ENCODE measurements at regions not wholly inside any gene's neighbourhood (a gene's known extent, or its start where the extent isn't known, plus 50 kb on each side); places are given as distances from the start of the nearest gene placed in this dataset.

DNA sequence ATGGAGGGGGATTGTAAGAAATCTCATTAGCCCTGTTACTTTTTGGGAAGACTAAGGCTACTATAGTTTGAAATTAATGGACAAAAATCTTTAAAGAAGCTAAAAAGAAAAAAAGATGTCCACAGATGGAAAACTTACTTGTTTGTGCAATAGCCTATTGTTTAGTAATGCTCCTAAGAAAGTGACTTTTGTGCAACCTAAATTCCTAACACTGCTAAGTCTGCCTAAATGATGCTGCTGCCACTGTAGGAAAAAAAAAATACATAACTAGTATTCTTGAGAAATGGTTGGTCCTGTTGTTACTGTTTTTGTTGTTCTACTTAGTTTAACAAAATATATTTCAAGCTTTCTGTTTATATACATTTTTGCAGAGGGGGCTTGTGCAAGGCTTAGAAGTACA is 108.2 kb upstream of the NR3C1 start:
- no peak for DNase-seq (ENCODE audit: low read depth in 4 of 4, low spot score in 2 of 4)

DNA sequence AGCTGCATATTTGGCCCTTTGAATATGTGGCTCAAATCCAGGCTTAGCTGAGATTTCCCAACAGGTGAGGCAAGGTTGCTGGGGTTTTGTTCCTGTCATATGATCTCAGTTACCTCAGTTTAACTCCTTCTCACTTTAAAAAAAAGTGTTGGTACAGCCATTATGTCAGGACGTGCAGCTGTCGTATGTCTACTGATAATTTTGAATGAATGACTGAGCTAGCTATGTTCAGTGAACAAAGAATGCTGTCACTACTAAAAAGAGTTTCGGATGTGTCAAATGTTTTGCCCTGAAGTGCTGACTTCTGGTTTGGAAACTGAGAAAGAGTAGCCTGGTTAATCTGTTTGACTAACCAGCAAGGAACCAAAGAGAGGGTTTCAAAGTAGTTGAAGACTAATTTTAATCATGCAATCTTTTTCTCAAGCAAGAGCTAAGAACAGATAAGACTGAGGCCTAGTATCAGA is 106.3 kb upstream of the NR3C1 start:
- no peak for DNase-seq (ENCODE audit: low read depth in 4 of 4, low spot score in 2 of 4)

DNA sequence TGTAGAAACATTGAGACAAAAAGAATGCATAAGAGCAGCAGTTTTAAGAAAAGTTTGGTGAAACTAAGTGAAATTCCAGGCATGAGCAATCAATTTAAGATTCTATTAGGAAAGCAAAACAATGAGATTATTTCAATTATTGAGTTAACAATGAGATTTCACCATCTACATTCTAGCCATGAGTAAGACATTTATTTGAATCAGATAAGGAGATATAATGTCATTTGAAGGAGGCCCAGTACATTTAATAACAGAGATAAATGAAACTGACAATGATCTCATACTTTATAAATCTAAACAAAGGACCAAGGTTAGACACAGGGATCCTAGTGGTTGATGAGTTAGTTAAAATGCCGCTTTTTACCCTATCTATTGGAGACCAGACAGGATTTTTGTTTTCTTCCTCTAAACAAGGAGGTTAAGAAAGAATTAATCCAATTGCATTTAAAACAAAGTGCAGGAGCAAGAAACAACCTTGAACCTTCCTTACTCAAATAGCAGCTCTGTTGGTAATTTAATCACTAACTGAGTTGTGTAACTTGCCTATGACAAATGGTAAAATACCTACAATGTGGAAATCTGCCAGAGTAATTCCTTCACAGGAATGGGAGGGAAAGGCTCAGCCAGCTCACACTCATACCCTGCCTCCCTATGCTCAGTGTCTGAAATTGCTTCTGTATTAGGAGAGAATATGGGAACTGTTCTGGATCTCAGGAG is 103.5 kb upstream of the NR3C1 start:
- no peak for DNase-seq (ENCODE audit: low read depth in 4 of 4, low spot score in 2 of 4)

DNA sequence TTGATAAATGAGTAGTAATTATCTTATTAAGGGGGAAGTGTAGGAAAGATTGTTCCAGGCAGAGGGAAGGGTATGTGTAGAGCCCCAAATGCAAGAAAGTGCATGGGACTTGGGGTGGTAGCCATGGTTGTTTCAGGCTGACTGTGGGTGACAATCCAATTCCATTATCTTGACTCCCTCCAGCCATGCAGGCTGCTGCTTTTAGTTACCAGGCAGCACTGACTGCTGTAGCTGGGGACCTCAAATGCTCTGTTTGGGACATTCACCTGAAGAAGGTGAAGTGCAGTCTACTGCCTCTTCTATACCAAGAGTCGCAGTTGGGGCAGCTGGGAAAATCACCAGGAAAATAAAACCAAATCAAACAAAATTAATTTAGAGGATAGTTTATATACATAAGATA is 102.4 kb upstream of the NR3C1 start:
- DNase-seq (ENCODE audit: low read depth in 4 of 4, low spot score in 2 of 4): no peak

DNA sequence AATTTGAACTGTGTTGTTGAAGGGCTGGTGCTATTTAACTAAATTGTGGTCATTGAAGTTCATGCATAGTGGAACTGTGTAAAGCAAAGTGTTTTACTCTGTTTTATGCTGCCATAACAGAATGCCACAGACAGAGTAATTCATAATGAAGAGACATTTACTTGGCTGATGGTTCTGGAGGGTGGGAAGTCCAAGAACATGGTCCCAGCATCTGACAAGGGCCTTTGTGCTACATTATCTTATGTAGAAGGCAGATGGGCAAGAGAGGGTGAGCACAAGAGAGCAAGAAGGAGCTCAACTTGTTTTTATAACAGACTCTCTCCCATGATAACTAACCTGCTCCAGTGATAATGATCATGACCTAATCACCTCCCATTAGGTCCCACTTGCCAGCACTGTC is 101.9 kb upstream of the NR3C1 start:
- DNase-seq (ENCODE audit: low read depth in 4 of 4, low spot score in 2 of 4): no peak

DNA sequence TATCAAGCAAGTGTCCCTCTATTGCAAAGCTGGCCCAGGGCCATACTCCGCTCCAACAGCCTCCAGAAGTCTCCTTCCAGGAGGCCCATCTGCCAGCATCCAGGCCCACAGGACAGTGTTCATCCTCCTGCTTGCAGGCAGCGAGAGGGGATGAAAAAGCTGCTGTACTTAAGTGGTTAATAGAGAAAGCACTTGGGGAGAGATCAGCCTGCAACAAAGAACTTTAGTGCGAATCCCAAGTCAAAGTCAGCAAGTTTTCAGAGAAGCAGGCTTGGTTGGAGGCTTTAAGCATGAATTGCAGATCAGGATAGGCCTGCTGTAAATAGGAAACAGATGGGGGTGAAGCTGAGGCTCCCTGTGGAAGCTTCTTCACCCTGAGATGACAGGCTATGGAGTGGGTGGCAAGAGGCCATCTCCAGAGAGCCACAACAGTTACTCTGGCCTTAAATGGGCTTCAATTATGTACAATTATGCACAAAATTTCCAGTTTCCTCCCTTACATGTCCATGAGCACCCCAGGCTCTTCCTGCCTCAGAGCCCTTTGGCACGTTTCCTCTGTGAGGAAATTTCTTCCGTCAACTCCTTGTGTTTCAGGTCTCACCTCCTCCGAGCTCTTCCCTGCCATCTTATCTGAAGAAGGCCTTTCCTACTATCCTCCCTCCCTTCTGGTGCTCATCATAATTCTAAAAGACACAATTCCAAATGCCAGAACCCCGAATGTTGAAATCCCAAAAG is 98.0 kb upstream of the NR3C1 start:
- DNase-seq (ENCODE audit: low read depth in 4 of 4, low spot score in 2 of 4): no peak

DNA sequence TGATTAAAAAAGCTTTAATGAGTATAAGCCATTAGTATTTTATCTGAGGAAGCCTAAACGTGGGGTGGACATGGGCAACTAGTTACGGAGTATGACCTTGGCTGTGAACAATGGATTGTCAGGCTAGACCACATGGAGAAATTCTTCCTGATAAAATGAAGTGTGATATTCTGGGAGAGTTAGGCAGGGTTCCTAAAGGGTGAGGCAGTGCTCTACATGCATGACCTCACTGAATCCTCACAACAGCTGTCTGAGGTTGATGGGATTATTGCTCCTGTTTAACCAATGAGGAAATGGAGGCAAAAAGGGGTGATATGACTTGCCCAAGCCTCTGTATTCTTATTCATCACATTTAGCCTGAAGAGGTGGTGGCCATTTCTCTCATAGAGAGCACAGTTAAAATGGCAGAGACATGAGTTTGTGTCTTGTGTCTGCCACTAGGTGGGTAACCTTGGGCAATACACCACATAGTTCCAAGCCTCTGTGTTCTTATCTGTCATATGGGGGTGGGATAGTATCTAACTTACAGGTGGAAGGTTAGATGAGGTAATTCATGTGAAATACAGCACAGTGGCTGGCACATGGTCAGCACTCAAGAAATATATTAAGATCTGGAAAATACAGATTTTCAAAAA is 96.1 kb upstream of the NR3C1 start:
- no peak for DNase-seq (ENCODE audit: low read depth in 4 of 4, low spot score in 2 of 4)

DNA sequence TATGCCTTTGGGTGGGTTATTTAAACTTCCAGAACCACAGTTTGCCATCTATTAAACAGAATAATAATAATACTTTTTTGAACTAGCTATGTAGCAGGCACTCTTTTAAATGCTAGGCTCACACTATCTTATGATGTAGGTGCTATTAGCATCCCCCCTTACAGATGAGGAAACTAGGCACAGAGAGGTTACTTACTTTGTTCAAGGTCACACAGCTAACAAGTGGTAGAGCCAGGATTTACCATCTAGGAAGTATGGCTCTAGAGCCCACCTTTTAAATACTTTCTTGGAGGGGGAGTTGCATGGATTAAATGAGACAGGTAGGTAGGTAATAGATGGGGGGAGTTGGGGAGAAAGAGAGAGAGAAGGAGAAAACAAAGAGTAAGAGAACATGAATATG is 95.3 kb upstream of the NR3C1 start:
- DNase-seq (ENCODE audit: low read depth in 4 of 4, low spot score in 2 of 4): no peak

DNA sequence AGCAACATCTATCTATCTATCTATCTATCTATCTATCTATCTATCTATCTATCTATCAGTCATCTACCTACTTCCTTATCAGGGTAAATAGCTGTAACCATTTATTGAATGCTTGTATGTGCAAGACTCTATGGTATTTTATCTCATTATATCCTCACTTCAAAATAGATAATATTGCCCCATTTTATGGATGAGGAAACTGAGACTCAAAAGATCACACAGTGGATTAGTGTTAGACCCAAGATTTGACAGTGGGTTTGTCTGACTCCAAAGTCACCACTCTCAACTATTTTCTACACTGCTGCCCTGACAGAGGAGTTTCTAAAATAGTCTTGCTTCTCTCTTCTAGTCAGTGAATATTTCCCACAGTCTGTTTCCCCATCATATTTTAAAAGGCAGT is 94.3 kb upstream of the NR3C1 start:
- DNase-seq (ENCODE audit: low read depth in 4 of 4, low spot score in 2 of 4): no peak

DNA sequence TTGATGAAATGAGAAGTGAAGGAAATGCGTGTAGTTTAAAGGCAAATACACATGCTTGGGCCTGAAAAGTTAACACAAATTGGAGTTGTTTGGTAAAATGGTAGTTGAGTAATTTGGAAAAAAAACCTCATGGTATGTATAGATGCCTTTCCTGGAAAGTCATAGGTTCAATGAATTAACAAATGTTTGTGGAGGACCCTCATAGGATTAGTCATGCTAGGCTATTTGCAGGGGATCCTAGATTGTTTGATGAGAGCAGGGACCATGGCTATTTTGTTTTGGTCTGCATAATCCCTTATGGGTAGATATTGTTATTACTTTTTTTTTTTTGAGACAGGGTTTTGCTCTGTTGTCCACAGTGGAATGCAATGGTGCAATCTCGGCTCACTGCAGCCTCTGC is 93.5 kb upstream of the NR3C1 start:
- DNase-seq (ENCODE audit: low read depth in 4 of 4, low spot score in 2 of 4): no peak

DNA sequence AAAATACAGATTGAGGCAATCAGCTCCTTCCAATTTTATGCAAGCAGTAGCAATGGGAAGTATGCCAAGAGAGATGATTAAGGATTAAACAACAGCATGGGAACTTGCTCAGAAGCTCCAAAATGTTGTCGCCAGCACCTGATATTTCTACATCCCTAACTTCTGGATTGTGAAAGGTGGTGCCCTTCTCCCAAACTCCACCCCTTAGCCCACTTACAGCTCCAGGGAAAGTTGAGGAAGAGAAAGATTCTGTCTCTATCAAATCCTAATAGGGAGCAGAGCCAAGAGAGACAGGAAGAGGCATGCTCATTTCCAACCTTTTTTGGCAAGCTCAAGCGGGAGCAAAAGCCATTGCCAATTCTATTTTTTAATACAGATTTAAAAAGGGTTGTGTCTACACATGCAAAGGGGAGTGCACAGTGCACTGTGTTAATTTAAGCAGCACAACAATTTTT is 92.4 kb upstream of the NR3C1 start:
- no peak for DNase-seq (ENCODE audit: low read depth in 4 of 4, low spot score in 2 of 4)

DNA sequence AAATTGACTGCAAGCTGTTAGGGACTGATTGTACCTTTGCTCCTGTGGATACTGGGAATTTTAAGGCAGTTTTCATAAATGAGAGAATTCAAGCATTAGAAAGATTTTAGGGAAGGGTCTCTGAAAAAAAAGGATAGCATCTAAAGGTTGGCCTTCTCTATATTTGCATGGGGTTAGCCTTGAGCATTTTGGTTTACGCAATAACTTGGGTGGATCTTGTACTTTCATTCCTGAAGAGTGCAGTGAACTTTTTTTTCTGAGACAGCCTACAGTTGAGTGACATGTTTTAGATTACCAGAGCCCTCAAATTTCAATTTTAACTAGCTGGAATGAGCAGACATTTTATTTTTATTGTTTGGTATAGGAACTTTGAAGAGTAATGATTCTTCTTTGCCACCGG is 91.6 kb upstream of the NR3C1 start:
- no peak for DNase-seq (ENCODE audit: low read depth in 4 of 4, low spot score in 2 of 4)

DNA sequence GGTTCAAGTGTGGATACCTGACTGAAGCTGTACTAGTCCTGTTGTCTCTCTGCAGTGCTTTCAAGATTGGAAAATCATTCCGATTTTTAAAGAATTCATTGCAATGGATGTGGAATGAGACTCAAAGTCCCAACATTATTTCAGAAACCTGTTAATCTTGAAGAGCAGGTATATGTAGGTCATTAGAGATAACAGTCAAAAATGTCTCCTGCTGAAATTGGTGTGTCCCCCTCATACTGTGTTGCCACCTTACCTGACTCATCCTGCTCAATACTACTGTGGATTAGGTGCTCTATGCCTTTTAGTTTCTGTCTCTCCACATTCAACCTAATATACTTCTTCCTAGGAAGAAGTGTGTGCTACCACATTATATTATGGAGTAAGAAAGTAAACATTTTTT is 91.1 kb upstream of the NR3C1 start:
- DNase-seq (ENCODE audit: low read depth in 4 of 4, low spot score in 2 of 4): no peak

DNA sequence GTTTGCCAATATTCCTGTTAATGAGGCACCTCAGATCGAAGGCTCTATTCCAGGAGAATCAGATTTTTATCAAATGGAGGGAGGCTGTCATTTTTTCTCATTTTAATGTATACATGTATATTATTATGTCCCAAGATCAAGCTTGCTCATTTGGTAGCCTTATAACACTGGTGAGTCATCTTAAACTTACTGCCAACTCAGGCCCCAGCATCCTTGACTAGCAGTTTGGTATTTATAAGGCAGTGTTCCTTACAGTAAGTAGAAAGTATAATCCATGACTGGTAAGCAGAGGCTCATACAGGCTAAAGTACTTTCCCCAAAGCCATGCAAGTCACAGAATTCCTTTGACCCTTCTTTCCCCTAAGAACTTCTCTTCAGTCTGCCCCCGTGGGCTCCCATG is 90.7 kb upstream of the NR3C1 start:
- DNase-seq (ENCODE audit: low read depth in 4 of 4, low spot score in 2 of 4): no peak

DNA sequence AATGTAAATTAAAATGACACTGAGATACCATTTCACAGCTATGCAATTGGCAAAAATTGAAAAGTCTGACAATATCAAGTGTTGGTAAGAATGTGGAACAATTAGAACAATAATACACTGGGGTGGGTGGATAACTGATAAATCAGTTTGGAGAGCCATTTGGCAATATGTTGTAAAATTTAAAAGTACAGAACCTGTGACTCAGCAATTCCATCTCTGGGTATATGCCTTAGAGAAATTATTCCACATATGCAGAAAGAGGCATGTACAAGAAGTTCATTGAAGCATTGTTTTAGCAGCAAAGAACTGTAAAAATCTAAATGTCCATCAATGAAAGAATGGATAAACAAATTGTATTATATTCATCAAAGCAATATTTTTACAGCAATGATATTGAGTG is 89.3 kb upstream of the NR3C1 start:
- DNase-seq (ENCODE audit: low read depth in 4 of 4, low spot score in 2 of 4): no peak

DNA sequence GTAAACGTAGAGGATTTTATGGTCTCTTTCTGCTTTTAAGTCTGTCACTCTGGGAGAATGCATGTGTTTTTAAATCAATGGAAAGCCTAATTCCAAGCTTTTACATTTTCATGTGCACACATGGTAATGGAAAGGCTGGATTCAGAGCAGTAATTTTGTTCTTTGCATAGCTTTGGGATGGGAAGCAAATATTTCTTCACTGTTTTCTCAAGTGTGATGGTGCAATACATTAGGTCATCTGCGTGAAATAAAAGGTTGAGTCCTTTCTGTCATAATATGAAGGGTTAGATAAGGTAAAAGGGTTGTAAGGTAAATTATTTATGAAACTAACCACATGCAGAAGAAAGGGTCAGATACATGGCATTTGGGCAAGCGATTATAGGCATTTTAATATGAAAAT is 88.2 kb upstream of the NR3C1 start:
- no peak for DNase-seq (ENCODE audit: low read depth in 4 of 4, low spot score in 2 of 4)

DNA sequence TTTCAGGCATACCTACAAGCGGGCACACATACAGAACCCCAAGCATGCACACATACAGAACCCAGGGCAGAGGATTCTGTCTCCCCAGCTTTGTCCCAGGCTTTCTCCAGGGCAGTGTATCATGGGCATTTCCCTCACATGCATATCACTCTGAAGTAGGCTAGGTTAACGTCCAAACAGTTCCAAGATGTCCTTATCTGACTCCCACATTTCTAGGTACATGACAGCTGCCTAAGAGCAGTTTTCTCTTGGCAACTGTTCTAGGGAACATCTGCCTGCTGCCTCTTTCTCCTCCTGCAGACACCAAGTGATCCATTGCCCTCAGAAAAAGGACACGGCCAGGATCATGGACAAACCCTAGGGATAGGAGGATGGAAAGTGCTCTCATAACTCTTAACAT is 84.9 kb upstream of the NR3C1 start:
- DNase-seq (ENCODE audit: low read depth in 4 of 4, low spot score in 2 of 4): no peak

DNA sequence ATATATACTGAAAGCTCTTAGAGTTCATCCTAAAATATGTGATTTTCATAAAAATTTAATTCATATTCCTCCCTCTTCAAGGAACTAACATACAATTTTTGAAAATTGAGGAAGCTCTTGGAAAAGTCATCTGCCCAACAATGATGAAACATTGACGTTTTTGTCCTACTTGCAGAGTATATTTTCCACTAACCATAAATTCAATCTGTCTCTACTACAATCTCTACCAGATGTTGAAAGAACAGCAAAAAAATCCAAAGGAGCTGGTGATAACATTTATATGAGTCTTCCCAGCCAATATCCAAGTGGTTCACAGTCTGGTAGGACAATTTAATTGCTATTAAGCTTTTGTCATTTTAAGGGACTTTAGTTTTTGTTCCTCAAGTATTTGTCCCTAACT is 81.1 kb upstream of the NR3C1 start:
- no peak for DNase-seq (ENCODE audit: low read depth in 4 of 4, low spot score in 2 of 4)

DNA sequence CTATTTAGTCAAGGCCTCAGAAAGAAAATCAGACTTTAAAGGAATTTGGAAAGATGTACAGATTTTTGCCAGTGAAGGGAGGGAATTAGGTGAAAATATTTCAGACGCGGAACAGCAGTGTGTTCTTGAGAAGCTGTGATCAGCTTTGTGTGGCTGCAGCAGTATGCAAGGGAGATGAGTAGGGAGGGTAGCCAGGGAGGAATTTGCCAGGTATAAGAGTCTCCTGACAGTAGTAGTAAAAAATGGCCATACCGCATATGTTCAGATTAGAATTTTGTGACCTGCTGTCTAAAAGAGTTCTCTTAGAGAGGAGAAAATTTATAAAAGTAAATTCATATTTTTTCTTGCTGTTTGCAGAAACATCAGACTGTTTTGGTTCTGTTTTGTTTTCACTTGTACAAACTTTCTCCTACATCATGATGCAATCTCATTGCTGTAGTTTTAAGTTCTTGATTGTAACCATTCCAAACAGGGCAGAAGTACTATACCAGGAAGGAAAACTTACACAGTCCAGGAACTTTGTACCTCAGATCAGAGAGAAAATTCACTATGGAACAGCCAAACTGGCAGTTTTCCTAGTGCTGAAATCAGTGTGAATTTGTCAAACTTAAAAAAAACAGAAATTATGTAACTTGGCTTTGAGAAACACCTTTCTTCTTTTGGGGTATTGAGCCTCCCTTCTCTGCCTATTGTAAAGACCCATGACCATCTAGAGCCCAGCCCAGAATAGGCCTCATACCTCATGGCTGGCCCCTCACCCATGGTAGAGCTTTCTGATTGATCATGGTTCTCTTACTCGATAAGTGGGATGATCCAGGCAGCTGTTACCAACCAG is 78.4 kb upstream of the NR3C1 start:
- no peak for DNase-seq (ENCODE audit: low read depth in 4 of 4, low spot score in 2 of 4)

DNA sequence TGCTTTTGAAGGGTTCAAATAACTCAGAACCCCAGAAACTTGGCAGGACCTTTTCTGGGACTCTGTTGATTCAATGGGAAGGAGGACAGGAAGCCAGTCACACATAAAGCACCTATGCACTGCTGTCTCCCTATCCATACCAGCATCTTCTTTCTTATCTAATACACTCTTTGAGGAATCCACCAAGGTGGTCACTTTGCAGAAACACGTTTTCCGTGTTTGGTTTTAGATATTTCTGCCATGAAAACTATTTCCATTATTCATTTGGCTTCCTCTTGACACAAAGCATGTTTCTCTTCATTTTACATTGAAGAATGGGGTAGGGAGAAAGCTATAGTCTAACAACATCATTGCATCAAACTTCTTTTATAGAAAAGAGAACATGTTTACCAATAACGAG is 76.5 kb upstream of the NR3C1 start:
- no peak for DNase-seq (ENCODE audit: low read depth in 4 of 4, low spot score in 2 of 4)

DNA sequence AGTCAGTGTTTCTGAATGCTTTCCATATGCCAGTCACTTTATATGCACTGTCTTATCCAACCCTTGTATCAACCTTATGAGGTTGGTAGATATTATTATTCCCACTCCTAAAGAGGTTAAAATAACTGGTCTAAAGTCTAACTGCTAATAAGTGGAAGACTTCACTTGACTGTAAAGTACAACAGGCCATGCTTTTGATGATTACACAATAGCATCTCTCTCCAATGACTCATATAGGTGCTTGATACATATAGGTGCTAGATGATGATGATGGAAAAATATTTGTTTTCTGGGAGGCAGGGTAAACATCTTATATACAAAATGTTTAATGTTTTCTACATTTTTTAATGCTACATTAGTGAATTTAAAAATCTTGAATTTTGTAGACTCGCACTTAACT is 75.9 kb upstream of the NR3C1 start:
- DNase-seq (ENCODE audit: low read depth in 4 of 4, low spot score in 2 of 4): no peak
